ENCODE measurements at regions not wholly inside any gene's neighbourhood (a gene's known extent, or its start where the extent isn't known, plus 50 kb on each side); places are given as distances from the start of the nearest gene placed in this dataset.
"Not testable (repeated sequence)": the region's sequence is repeated elsewhere in the genome, so short reads cannot be mapped to it uniquely, and the experiment has no call there.

GRCh38 chr13:18666585-18666984 lies 515.0 kb downstream of the TUBA3C start:
- not testable (repeated sequence) for TF ChIP-seq CTCF (IDR thresholded peaks at IDR 0.05; ENCODE audit: low read depth, low read length); EZH2phosphoT487 (IDR thresholded peaks at IDR 0.05; ENCODE audit: low read depth)
